Mucosa of descending colon (tissue), 3 donors: ENCODE measurements at regions not wholly inside any gene's neighbourhood (a gene's known extent, or its start where the extent isn't known, plus 50 kb on each side); places are given as distances from the start of the nearest gene placed in this dataset.

Source experiments
- ATAC-seq: fragments of 200-7000 bp; cut with Tn5 transposase; one replicate; pipeline ENCODE4 v1.9.1; 2020; ENCODE audit warnings: mild to moderate bottlenecking, moderate library complexity
- DNase-seq, 3 donors: peaks; one replicate each; pipeline ENCODE4 v3.0.0-alpha.2; 2020
- H3K36me3 ChIP-seq: fragments of 200-600 bp; one replicate; pipeline ENCODE4 v1.8.0; 2021; ENCODE audit warnings: low read depth, mild to moderate bottlenecking
- H3K4me1 ChIP-seq: fragments of 200-600 bp; one replicate; pipeline ENCODE4 v1.8.0; 2021; ENCODE audit warnings: low read depth, mild to moderate bottlenecking
- H3K4me3 ChIP-seq: fragments of 200-600 bp; one replicate; pipeline ENCODE4 v1.8.0; 2021; ENCODE audit warnings: mild to moderate bottlenecking
- H3K9me3 ChIP-seq: fragments of 200-600 bp; one replicate; pipeline ENCODE4 v1.8.0; 2021; ENCODE audit warnings: mild to moderate bottlenecking
- intact Hi-C, 2 donors: fragments of 100-400 bp; cut with DNase I in 1 of 2; cut with micrococcal nuclease in 1 of 2; formaldehyde crosslinking; loops; one replicate each; pipeline versions ENCODE4 v1.11.0 to v1.11.1; 2022; cut with DNase I, micrococcal nuclease
- TF ChIP-seq, protein P1 (sequence below): fragments of 200-600 bp; IDR thresholded peaks from one replicate; pipeline ENCODE4 v1.8.0; 2022; ENCODE audit warnings: antibody characterized with exemption, mild to moderate bottlenecking
- donor health status: DM: no; HTN: no; CAD: no; lungs with moderate emphysema.
- donor health status: DM: no; HTN: no; CAD: no.
- donor health status: DM: no; HTN: yes; CAD: no.

DNA sequence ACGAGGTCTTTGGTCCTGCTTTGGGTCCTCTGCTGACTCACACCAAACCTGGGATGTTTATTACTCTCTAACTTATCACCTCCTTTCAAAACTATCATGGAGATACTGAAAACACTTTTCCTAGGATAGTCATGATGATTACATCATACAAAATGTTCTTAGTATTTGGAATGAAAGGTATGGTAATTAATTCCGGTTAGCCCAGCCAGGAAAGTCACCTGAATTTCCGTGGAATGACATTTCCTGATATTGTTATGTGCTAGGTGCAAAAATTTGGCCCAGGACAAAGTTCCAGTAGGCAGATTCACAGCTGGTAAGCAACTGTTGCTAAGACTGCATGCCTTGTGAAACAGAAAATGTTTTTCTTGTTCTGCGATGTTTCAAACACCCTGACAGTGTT, 203.4 kb downstream of the ZNF648 start:
- H3K4me1 ChIP-seq, result no peaks in the 10 kb centered on the region
- no peaks in the 10 kb centered on the region for H3K36me3 ChIP-seq
- peaks cover 8% of the 10 kb centered on the region for H3K9me3 ChIP-seq
- TF ChIP-seq, protein P1, sequence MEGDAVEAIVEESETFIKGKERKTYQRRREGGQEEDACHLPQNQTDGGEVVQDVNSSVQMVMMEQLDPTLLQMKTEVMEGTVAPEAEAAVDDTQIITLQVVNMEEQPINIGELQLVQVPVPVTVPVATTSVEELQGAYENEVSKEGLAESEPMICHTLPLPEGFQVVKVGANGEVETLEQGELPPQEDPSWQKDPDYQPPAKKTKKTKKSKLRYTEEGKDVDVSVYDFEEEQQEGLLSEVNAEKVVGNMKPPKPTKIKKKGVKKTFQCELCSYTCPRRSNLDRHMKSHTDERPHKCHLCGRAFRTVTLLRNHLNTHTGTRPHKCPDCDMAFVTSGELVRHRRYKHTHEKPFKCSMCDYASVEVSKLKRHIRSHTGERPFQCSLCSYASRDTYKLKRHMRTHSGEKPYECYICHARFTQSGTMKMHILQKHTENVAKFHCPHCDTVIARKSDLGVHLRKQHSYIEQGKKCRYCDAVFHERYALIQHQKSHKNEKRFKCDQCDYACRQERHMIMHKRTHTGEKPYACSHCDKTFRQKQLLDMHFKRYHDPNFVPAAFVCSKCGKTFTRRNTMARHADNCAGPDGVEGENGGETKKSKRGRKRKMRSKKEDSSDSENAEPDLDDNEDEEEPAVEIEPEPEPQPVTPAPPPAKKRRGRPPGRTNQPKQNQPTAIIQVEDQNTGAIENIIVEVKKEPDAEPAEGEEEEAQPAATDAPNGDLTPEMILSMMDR, result no peak
- DNase-seq (no peak), ATAC-seq (no peak)
- intact Hi-C loops, result no loop called here
- H3K4me3 ChIP-seq, result no peak overlapping the region
